ENCODE measurements at regions not wholly inside any gene's neighbourhood (a gene's known extent, or its start where the extent isn't known, plus 50 kb on each side); places are given as distances from the start of the nearest gene placed in this dataset.
"Not testable (repeated sequence)": the region's sequence is repeated elsewhere in the genome, so short reads cannot be mapped to it uniquely, and the experiment has no call there.

DNA sequence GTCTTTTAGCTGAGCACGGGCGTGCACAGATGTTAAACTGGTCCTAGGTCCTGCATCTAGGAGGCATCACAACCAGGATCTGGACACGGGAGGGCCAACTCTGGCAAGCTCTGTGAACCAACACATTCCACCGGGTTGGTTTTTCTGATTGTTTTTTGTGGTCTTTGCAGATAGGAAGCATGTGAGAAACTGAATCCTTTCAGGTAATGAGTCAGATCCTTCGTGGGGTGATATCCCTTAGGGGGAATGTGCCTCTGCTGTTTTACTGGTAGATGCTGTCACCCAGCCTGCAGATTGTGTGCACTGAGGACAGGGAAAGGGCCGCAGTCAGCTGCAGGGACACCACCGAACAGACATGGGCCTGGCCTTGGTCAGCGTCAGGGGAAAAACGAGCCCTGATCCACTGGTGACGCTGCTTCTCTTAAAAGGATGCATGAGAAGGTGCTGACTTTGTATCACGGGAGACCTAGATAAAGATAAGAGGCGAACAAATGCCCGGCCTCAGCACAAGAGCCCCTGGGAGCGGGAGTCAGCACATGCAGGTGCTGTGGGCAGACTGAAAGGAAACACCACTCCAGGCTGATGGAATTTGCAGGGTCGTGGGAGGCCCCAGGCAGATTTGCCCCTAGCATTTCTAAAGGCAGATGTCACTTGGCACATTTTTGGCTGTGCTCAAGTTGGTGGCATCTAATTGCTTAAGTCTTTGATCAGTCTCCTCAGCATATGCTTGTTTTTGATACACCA lies 51.1 kb downstream of the DOP1B start:
- DNase-seq (ENCODE audit: low read depth) = peak; percentile 79

DNA sequence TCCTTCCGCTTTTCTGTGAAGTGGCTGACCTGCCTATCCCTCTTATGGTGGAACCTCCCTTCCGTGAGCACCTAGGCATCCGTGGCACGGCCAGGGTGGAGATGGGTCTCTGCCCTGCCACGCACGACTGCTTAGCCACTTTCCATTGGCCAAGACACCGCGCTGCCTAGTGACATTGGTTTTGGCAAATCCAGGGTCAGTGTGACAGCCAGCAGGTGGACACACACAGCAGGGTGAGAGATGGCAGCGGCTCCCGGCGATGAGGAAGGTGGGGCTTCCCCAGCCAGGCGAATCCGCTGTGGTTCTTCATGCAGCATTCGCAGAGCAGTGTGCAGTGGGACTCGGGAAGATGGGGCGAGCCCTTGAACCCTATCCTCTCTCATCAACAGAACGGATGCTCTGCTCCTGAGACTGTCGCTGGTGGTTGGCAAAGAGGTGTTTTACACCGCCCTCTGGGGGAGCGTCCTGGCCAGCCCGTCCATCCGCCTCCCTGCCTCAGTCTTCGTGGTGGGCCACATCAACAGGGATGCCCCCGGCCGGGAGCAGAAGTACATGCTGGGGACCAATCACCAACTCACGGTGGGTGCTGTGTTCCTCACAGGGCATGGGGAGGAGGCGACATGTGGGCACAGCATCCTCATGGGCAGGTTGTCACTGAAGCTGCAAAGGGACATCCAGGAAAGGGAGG lies 51.8 kb downstream of the DOP1B start:
- DNase-seq (ENCODE audit: low read depth) = no peak

DNA sequence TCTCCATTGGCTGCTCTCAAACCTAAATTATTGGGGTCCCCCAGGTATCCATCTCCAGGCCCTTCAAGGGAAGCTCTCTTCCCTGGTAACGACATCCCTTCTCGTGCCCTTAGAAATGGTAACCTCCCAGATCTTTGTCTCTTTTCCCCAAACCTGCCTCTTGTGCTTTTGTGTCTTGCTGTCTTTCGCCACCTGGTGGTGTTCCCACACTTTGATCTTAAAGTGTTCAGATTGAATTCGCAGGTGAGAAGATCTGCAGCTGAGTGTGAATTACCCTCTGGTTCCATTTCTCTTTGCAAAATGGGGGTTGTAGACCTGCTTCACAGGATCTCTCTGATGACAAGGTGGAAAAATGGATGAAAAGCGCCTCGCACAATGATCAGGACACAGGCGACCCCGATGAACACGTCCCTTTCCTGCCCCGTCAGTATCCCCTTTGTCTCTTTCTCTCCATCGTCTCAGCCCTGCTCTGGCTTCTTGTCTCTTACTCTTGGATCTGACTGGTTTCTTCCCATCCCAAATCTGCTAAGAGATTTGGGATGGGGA lies 53.1 kb downstream of the DOP1B start:
- peak; percentile 73 for DNase-seq (ENCODE audit: low read depth)

DNA sequence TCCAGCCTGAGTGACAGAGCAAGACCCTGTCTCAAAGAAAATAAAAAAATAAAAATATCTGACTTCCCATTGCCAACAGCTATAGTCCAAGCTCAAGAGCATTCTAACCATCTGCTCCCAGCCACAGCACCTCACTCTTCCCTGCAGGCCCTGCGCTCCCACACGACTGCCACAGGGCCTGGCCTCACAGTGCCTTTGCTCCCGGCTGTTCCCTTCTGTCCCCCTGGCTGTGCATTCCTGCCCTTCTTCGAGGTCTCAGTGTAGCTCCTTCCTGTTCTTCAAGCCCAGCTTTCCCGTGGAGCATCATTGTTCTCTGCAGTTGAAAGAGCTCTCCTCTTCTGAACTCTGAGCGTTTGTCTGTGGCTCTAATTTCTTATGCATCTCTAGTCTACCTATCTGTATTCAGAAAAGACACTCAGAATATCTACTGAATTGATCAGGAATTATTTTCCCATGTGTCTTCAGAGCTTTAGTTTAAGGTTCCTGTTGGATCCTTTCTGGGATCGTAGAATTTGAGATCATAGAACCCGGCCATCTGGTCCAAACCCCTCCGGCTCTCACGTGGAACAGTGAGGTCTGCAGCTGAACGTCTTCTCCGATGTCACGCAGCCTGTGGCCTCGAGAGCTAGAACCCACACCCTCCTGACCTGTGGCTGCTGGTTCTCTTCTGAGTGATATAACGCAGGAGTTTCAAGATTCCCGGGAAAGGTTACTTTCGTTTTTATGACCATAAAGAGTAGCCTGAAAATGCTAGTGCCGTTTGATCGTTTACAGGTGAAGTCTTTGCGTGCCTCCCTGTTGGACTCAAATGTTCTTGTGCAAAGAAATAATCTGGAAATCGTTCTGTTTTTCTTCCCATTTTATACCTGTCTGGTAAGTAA lies 54.4 kb downstream of the DOP1B start:
- DNase-seq (ENCODE audit: low read depth) = no peak

DNA sequence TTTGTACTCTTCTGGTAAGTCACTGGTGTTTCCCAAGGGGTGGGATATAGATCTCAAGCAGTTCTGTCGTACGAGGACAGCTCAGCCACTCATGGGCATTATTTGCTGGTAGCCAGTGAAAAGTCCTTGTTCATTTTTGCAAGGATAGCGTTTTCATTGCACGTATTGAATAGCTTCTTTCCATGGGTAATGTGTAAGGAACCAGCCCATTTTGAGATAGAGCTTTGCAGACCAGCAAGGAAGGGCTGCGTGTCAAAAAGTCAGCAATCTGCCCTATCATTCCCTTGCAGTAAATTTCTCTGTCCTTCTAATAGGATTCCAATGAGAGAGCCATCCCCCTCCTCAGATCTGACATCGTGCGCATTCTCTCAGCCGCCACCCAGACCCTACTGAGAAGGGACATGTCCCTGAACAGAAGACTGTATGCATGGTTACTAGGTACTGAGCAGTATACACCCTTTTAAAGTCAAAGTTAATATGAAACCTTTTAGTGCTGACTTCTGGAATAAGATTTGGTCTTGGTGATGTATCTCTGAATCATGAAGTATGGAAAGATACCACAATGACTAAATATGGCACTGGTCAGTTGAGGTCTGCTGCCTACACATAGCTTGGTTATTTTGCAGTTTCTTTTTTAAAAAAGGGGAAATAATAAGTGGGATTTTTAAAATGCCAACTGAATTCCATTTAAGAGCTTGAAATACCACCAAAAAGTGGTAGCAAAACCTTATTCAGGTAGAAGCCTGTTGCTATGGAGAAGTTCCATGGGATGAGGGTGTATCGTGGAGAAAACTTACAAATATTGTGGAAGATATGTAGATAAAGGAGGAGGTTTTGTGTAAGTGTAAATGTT lies 55.3 kb downstream of the DOP1B start:
- DNase-seq (ENCODE audit: low read depth) = peak; percentile 90

DNA sequence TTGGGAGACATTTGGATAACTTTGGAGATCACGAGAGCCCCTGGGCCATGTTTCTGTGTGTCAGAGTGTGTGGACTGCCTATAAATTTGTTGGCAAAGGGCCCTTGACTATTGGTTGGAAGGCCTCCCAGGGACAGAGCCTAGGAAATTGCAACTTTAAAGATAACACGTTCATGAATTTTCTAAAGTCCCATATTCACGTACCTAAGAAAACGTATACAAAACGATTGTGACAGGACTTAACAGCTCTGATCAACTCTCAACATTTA lies 55.8 kb downstream of the DOP1B start:
- no peak for DNase-seq (ENCODE audit: low read depth)

DNA sequence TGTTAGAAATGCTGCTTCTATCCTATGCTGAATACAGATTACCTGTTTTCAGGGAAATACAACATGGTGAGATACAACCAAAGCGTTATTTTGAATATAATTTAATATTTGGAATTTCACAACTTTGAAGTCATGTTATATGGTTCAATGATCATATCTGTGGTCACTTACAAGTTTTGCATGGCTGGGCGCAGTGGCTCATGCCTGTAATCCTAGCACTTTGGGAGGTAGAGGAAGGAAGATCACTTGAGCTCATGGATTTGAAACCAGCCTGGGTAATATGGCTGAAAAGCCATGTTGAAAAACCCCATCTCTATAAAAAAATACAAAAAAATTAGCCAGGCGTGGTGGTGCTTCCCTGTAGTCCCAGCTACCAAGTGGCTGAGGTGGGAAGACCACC lies 57.9 kb downstream of the DOP1B start:
- no peak for DNase-seq (ENCODE audit: low read depth)

DNA sequence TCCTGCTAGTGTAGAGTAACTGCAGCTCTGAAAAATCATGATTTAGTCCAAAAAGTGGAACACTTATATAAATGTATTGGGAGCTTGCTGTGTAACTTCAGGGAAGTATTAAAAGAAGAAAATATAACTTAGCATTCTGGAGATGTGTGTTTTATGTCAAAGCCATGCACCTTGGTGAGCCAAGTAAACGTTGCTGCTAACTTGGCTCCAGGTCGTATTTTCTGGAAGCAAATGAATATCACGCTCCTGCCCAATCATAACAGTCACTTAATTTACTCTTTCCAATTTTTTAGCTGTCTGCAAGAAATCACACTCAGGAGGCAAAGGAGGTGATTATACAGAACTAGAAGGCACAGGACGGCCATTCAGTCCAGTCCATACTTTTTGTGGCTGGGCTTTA lies 61.1 kb downstream of the DOP1B start:
- DNase-seq (ENCODE audit: low read depth) = no peak

DNA sequence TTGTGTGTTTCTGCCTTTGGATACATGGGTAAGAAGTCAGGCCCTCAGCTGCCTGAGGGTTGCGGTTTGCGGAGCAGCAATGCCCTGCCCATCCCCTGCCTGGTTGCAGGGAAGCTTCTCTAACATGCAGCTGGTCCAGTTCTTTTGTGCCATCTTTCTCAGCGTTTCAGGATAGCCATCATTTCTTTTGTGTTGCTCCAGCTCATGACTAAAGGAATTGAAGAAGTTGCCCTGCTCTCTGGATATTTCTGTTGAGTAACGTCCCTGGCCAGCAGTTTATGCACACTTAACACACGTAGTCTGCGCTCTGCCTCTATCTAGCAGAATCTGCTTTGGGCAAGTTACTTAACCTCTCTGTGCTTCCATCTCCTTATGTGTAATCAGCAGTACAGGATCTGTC lies 62.1 kb downstream of the DOP1B start:
- DNase-seq (ENCODE audit: low read depth) = no peak

DNA sequence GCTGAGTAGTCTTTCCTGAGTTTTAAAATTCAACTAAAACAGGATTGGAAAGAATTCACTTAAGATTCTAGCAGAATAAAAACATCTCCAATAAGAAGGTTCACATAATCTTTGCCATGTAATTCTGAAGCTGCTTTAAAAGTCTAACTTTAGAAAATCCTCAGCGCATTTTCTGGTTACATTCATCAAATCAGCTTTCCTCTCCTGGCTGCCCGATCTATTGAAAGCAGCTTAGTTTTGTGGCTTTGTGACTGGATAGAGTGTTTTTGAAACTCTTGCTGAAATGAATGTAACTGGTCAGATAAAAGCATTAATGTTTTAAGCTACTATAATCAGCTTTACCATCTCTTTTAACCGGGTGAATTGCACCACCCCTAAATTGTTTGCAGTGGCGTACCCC lies 66.8 kb downstream of the DOP1B start:
- DNase-seq (ENCODE audit: low read depth) = no peak

DNA sequence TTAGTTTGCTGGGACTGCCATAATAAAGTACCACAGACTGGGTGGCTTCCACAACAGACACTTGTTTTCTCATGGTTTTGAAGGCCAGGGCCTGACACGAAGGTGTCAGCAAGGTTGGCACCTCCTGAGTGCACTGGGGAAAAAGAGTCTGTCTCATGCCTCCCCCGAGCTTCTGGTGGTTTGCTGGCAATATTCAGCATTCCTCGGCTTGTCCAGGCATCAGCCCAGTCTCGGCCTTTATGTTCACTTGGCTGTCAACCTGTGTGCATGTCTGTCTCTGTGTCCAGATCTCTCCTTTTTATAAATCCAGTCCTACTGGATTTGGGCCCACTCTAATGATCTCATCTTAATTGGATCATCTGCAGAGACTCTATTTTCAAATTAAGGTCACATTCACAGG lies 72.6 kb downstream of the DOP1B start:
- no peak for DNase-seq (ENCODE audit: low read depth)

DNA sequence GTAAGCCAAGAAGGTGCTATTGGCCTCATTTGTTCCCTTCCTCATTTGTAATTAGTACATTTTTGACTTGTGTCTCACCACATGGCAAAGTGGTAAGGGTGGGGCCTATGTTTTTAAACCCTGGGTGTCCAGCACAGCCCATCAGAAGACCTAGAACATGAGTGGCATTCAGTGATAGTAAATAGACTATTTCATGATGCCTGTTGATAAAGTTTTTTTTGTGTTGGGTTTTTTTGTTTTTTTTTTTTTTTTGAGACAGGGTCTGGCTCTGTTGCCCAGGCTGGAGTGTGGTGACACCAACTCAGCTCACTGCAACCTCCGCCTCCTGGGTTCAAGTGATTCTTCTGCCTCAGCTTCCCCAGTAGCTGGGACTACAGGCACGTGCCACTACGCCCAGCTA lies 74.8 kb downstream of the DOP1B start:
- not testable (repeated sequence) for DNase-seq (ENCODE audit: low read depth)

DNA sequence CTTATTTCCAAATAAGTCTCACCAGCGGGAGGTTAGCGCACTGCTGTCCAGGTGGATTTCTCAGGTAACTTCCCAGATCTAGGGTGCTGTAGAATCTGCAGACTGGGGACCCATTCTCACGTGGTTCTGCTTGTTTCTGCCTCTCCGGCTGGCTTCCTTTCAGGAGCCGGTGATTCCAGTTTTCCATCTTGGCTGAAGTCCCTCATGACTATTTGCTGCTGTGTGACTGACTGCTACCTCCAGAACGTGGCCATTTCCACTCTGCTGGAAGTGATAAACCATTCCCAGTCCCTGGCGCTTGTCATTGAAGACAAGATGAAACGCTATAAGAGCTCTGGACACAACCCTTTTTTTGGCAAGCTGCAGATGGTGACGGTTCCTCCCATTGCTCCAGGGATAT lies 76.0 kb downstream of the DOP1B start:
- DNase-seq (ENCODE audit: low read depth) = no peak

DNA sequence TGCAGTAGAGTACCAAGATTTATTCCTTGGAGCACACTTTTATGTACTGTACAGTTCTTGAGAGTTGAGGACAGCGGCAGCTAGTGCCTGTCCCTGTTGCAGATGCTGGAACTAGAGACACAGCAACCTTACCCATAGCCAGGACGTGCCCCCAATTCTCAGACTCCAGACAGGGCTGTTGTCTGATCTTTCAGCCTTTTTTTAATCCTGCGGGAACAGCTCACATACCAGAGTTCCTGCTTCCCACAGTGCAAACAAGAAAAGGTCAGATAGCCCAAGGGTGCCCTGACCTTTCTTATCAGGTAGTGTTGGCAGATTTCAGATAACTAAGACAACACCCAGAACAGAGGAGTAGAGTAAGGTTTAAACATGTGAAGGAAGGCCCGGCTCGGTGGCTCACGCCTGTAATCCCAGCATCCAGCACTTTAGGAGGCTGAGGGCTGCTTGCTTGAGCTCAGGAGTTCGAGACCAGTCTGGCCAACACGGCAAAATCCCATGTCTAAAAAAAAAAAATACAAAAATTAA lies 78.5 kb downstream of the DOP1B start:
- peak; percentile 9 for DNase-seq (ENCODE audit: low read depth)

DNA sequence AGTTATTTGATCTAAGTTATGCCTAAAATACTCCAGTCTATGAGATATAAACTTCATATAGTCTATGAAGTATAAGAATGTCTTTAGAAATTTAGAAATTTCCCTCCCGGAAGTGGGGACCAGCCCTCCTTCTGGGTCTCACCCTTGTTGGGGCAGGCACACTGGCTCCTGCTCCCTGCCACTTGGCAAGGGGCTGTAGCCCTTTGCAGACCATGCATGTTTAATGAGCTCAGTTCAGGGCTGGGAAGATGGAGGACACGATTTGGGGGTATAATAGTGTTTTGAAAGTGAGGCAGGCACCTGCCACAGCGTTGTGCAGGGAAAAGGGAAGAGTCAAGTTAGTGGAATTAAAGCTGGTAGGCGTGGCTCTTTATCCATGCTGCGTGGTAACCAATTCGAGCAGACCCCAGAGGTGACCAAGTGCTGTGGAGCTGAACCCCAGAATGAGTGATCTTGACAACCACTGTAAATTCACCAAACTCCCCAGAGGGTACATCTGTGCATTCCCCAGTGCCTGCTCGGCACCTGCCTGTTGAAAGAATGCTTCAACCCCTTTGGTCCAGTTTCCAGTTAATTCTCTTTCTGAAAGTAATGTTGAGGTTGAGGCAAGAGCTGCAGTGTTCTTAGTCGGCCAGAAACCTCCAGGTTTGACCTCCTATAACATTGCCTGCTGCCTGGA lies 79.6 kb downstream of the DOP1B start:
- no peak for DNase-seq (ENCODE audit: low read depth)

DNA sequence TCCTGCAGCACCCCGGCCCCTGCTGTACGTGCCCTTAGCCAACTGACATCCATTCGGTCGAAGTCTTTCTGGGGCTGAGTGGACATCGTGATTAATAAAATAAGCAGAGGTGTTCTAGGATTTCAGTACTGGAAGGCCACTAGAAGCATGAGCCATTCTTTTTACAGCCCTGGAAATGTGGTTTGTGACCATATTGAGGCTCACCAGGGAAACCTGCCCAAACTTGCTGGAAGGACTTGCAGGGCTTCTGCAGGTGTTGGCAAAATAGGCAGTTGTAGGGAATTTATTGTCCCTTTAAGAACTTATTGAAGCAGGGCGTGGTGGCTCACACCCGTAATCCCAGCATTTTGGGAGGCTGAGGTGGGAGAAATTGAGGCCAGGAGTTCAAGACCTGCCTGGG lies 80.8 kb downstream of the DOP1B start:
- DNase-seq (ENCODE audit: low read depth) = no peak

DNA sequence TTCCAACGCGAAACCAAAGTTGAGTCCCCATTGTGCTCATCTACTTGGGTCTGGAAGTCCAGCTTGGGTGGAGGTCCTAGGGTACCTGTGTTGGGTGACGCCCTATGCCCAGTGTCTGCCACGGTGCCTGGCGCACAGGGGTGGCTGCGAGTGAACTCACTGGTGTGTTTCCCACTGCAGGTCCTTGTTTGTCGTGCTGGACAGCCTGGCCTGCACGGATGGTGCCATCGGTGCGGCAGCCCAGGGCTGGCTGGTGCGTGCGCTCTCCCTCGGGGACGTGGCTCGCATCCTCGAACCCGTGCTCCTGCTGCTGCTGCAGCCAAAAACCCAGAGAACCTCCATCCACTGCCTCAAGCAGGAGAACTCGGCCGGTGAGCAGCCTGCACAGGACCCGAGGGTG lies 80.4 kb upstream of the MORC3 start:
- DNase-seq (ENCODE audit: low read depth) = no peak

DNA sequence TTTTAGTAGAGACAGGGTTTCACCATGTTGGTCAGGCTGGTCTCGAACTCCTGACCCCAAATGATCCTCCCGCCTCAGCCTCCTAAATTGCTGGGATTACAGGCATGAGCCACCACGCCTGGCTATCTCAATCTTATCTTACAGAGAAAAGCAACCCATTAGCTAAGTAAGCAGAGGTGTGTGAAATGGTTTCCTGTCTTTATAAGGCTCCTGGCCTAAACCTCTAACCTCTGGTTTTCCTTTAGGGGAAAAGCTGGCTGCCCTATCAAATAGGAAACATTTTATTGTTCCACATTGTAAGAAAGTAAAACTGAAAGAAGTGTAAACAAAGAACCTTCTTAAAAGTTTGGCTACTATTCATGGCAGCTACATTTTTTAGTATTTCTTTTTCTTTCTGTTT lies 78.3 kb upstream of the MORC3 start:
- DNase-seq (ENCODE audit: low read depth) = no peak

DNA sequence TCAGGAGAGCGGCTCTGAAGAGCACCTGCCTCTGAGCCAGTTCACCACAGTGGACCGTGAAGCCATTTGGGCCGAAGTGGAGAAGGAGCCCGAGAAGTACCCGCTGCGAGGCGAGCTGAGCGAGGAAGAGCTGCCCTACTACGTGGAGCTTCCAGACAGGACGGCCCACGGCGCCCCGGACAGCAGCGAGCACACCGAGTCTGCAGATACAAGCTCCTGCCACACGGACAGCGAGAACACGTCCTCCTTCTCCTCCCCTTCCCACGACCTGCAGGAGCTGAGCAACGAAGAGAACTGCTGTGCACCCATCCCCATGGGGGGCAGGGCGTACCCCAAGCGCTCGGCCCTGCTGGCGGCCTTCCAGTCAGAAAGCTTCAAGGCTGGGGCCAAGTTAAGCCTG lies 74.9 kb upstream of the MORC3 start:
- no peak for DNase-seq (ENCODE audit: low read depth)

DNA sequence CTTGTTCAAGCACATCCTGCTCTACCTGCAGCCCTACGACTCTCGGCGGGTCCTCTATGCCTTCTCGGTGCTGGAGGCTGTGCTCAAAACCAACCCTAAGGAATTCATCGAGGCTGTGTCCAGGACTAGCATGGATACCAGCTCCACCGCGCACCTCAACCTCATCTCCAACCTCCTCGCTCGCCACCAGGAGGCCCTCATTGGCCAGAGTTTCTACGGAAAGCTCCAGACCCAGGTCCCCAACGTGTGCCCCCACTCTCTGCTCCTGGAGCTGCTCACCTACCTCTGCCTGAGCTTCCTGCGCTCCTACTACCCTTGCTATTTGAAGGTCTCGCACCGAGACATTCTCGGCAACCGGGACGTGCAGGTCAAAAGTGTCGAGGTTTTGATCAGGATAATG lies 74.3 kb upstream of the MORC3 start:
- no peak for DNase-seq (ENCODE audit: low read depth)

DNA sequence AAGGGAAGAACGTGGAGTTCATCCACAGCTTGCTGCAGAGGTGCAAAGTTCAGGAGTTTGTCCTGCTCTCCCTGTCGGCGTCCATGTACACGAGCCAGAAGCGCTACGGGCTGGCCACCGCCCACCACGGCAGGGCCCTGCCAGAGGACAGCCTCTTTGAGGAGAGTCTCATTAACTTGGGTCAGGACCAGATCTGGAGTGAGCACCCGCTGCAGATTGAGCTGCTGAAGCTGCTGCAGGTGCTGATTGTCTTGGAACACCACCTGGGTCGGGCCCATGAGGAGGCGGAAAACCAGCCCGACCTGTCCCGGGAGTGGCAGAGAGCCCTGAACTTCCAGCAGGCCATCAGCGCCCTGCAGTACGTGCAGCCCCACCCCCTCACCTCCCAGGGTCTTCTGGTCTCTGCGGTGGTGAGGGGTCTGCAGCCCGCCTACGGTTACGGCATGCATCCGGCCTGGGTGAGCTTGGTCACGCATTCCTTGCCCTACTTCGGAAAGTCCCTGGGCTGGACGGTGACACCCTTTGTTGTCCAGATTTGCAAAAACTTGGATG lies 73.8 kb upstream of the MORC3 start:
- DNase-seq (ENCODE audit: low read depth) = peak; percentile 54

Data from iris pigment epithelial cell (primary cell).